ENCODE measurements at regions not wholly inside any gene's neighbourhood (a gene's known extent, or its start where the extent isn't known, plus 50 kb on each side); places are given as distances from the start of the nearest gene placed in this dataset.

DNA sequence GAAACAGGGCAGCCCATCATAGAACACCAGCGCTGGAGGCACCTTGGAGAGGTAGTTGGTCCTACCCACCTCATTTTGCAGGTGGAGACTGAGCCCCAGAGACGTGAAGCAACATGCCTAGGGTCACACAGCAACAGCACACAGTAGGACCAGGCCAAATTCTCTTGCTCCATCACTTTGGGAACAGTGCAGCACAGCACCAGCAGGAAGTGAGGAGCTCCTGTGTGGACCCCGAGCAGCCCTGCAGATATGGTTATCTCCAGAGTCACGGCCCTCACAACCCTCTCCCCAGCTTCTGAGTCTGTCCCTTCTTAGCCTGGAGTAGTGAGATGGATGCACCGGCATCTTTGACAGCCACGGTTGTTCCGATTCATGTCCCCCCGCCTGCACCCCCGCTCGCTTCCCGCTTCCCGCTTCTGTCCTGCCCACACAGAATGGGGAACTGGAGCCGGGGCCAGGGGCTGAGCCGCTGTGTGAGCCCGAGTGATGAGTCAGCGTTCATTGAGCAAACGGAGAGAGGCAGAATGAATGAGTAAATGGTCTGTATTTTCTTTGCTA lies 72.6 kb upstream of the DUSP22 start:
- TF ChIP-seq CTCF (IDR thresholded peaks at IDR 0.05) (no peak), ZNF263 (CRISPR knock-in tag; IDR thresholded peaks at IDR 0.05; ENCODE audit: low read depth) (no peak), ZNF232 (CRISPR knock-in tag; IDR thresholded peaks at IDR 0.05) (no peak)
